ENCODE measurements at regions not wholly inside any gene's neighbourhood (a gene's known extent, or its start where the extent isn't known, plus 50 kb on each side); places are given as distances from the start of the nearest gene placed in this dataset.

GRCh38 chrX:69046996-69047490 is 118.2 kb downstream of the PJA1 start:
- TF ChIP-seq CTCF (IDR thresholded peaks at IDR 0.05) (no peak), POLR2A (IDR thresholded peaks at IDR 0.05) (no peak), POLR2AphosphoS5 (IDR thresholded peaks at IDR 0.05; ENCODE audit: insufficient read depth in 1 of 2, low read depth in 1 of 2) (no peak)
